Neuron (in vitro differentiated cells): ENCODE measurements at regions not wholly inside any gene's neighbourhood (a gene's known extent, or its start where the extent isn't known, plus 50 kb on each side); places are given as distances from the start of the nearest gene placed in this dataset.
"Not testable (repeated sequence)": the region's sequence is repeated elsewhere in the genome, so short reads cannot be mapped to it uniquely, and the experiment has no call there.

ENCODE experiments used
- H2AFZ ChIP-seq: one replicate; pipeline ENCODE4 v1.6.1; 2013; ENCODE audit warnings: low read depth, mild to moderate bottlenecking, inconsistent platforms, low read length, moderate library complexity
- H3K27me3 ChIP-seq: one replicate; pipeline ENCODE4 v1.6.1; 2013; ENCODE audit warnings: low read length; ENCODE audit not compliant: insufficient read depth
- H3K36me3 ChIP-seq: one replicate; pipeline ENCODE4 v1.6.1; 2013; ENCODE audit warnings: low read length; ENCODE audit not compliant: insufficient read depth
- H3K4me1 ChIP-seq: one replicate; pipeline ENCODE4 v1.6.1; 2013; ENCODE audit warnings: low read length; ENCODE audit not compliant: insufficient read depth
- H3K4me3 ChIP-seq: 2 replicates; pipeline ENCODE4 v1.5.1; 2013; ENCODE audit warnings: mild to moderate bottlenecking, low read length, moderate library complexity
- H3K9me3 ChIP-seq: one replicate; pipeline ENCODE4 v1.6.1; 2013; ENCODE audit warnings: low read length

DNA sequence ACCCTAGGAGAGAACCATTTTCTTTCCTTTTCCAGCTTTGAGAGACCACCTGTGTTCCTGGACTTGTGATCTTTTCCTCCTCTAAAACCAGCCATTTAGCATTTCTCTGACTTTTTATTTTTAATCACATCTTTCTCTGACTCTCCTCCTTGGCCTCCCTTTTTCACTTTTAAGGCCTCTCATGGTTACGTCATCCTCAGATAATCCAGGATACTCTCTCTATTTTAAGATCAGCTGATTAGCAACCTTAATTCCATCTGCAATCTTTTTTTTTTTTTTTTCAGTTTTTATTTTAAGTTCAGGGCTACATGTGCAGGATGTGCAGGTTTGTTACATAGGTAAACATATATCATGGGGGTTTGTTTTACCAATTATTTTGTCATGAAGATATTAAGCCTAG, 54.0 kb downstream of the RFPL4B start:
- no peaks in the 10 kb centered on the region for H3K27me3 ChIP-seq
- H3K4me3 ChIP-seq, result no peak overlapping the region
- no peaks in the 10 kb centered on the region for H3K36me3 ChIP-seq
- no peak overlapping the region for H2AFZ ChIP-seq
- H3K4me1 ChIP-seq, result no peaks in the 10 kb centered on the region
- H3K9me3 ChIP-seq, result peaks cover 8% of the 10 kb centered on the region

DNA sequence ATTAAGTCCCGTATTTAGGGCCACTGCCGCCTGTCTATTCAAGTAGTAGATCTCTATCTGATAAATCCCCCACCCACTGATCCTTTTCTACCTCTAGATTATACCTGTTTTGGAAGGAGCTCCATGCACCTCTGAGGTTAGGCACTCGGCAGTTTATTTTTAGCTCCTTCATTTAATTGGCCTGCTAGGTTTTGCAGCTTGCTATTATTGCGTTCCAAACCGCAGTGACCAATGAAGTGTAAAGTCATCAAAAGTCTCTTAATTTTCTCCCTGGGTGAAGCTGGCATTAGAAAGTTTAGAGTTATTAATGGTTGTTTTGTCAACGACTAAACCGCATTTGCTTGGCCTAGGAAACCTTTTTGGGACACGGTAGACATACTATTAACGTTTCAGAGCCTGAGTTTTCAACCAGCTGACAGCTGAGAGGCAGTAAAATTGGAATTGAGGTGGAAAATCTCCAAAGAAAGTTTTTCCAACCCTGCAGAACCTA, 60.0 kb downstream of the RFPL4B start:
- Histone ChIP-seq H3K36me3 (no peaks in the 10 kb centered on the region), H3K9me3 (peaks cover 1% of the 10 kb centered on the region), H2AFZ (no peak overlapping the region), H3K27me3 (no peaks in the 10 kb centered on the region), H3K4me1 (peaks cover 10% of the 10 kb centered on the region), H3K4me3 (no peak overlapping the region)

DNA sequence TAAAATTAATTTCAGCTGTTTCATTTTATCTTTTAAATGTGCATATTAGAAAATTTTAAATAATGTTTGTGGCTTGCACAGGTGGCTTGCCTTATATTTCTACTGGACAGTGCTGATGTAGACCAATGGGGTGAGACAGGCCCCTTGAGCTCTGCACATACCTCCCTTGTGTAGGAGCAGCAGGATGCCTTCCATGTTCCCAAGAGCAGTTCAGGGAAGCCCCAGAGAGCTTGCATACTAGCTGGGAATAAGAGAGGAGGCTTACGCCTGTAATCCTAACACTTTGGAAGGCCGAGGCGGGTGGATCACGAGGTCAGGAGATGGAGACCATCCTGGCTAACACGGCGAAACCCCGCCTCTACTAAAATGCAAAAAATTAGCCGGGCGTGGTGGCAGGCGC, 61.4 kb downstream of the RFPL4B start:
- H3K36me3 ChIP-seq, result no peaks in the 10 kb centered on the region

GRCh38 chr6:112409311-112409710, 62.2 kb downstream of the RFPL4B start:
- no peaks in the 10 kb centered on the region for H3K9me3 ChIP-seq
- no peak overlapping the region for H2AFZ ChIP-seq
- no peaks in the 10 kb centered on the region for H3K27me3 ChIP-seq
- H3K4me1 ChIP-seq, result peaks cover 10% of the 10 kb centered on the region
- no peaks in the 10 kb centered on the region for H3K36me3 ChIP-seq
- no peak overlapping the region for H3K4me3 ChIP-seq

More for the DNA sequence above, 61.4 kb downstream of the RFPL4B start:
- H3K9me3 ChIP-seq, result no peaks in the 10 kb centered on the region
- peaks cover 10% of the 10 kb centered on the region for H3K4me1 ChIP-seq
- H3K27me3 ChIP-seq, result no peaks in the 10 kb centered on the region
- H3K4me3 ChIP-seq, result no peak overlapping the region
- no peak overlapping the region for H2AFZ ChIP-seq

DNA sequence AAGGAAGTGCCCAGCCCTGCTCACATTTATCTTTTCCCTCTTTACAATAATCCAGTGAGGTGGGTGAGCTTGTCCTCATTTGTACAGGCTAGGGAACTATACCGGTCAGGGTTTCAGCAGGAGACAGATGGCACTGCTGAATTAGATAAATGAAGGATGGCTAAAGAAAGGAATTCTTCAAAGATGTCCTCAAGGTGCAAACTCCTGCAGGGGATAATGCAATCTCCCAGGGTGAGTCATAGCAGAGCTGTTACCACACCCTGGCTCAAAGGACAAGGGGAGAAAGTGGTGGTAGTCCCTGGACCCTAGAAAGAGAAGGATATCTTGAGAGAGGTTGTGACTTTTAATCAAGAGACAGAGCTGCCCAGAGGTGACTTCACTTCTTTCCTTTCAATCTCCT, 66.7 kb downstream of the RFPL4B start:
- no peak overlapping the region for H3K4me3 ChIP-seq
- H3K27me3 ChIP-seq, result no peaks in the 10 kb centered on the region
- H3K9me3 ChIP-seq, result no peaks in the 10 kb centered on the region
- H3K36me3 ChIP-seq, result no peaks in the 10 kb centered on the region
- no peak overlapping the region for H2AFZ ChIP-seq
- peaks cover 10% of the 10 kb centered on the region for H3K4me1 ChIP-seq

- Histone ChIP-seq H2AFZ (no peak overlapping the region), H3K9me3 (no peaks in the 10 kb centered on the region), H3K4me1 (no peaks in the 10 kb centered on the region), H3K27me3 (no peaks in the 10 kb centered on the region), H3K36me3 (no peaks in the 10 kb centered on the region), H3K4me3 (no peak overlapping the region)
Measured at GRCh38 chr6:112415366-112415765, 68.2 kb downstream of the RFPL4B start.

DNA sequence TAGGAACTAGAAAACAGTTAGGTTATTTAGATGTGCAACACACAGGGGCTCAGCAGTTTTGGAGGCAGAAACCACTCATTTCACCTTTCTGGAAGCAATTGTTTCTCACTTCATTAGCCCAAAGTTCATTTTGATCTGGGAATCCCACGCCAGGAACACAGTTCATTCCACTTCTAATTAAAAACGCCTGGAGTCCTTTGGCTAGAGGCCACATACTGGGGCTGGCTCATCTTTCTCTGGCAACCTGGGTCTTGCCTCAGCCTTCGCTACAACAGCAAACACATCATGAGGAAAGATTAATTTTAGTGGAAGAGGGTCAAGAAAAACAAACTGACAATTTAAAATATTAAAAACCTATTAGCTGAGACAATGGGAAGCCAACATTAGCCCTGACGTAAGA, 69.7 kb downstream of the RFPL4B start:
- Histone ChIP-seq H2AFZ (no peak overlapping the region), H3K4me3 (no peak overlapping the region), H3K27me3 (no peaks in the 10 kb centered on the region), H3K4me1 (no peaks in the 10 kb centered on the region), H3K36me3 (no peaks in the 10 kb centered on the region), H3K9me3 (no peaks in the 10 kb centered on the region)

DNA sequence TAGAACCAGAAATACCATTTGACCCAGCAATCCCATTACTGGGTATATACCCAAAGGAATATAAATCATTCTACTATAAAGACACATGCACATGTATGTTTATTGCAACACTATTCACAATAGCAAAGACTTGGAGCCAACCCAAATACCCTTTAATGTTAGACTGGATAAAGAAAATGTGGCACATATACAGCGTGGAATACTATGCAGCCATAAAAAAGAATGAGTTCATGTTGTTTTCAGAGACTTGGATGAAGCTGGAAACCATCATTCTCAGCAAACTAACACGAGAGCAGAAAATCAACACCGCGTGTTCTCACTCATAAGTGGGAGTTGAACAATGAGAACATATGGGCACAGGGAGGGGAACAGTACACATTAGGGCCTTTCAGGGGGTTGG, 79.9 kb downstream of the RFPL4B start:
- not testable (repeated sequence) for H3K9me3 ChIP-seq, H3K4me3 ChIP-seq, H3K27me3 ChIP-seq, H3K36me3 ChIP-seq, H3K4me1 ChIP-seq, H2AFZ ChIP-seq

DNA sequence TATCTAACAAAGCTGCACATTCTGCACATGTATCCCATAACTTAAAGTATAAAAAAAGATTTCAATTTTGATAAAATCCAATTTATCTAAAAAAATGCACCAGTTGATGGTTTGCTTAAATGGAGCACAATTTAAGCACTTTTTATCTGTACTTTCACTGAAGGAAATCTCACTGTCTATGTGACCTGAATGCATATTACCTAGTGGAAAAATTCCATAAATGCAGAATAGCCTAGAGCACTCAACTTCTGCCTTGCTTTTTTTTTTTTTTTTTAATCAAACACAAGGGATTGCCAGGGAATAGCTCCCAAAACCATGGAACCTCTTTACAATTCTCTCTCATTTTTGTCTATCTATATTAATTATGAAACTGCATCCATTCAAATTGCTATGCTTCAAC, 80.4 kb downstream of the RFPL4B start:
- Histone ChIP-seq H2AFZ (no peak overlapping the region), H3K4me1 (no peaks in the 10 kb centered on the region), H3K9me3 (no peaks in the 10 kb centered on the region), H3K36me3 (no peaks in the 10 kb centered on the region), H3K27me3 (no peaks in the 10 kb centered on the region), H3K4me3 (no peak overlapping the region)

DNA sequence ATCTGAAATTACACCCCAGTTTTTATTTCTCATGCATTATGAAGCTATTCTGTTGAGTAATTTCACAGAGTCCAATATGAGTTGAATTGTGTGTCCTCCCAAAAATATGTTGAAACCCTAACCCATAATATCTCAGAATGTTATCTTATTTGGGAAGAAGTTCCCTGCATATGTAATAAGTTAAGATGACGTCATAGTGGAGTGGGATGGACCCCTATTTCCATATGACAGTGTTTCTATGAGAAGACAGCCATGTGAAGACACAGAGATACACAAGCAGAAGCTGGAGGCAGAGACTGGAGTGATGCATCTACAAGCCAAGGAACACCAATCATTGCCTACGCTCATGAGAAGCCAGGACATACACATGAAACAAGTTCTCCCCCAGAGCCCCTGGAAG, 81.3 kb downstream of the RFPL4B start:
- no peaks in the 10 kb centered on the region for H3K9me3 ChIP-seq

DNA sequence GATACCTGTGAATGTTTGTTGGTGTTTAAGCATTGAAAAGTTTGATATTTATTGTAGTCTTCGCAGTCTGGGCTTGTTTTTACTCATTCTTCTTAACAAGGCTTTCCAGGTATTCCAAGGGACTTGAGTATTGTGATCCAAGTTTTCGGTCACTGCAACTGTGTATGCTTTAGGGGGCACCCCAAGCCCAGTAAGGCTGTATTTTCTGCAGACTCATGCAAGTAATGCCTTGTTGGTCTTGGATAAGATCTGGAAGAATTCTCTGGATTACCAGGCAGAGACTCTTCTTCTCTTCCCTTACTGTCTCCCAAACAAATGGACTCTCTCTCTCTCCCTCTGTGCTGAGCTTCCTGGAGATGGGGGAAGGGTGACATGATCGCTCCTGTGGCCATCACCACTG, 82.1 kb downstream of the RFPL4B start:
- H3K27me3 ChIP-seq, result no peaks in the 10 kb centered on the region
- no peaks in the 10 kb centered on the region for H3K36me3 ChIP-seq
- H3K4me3 ChIP-seq, result no peak overlapping the region
- H3K4me1 ChIP-seq, result no peaks in the 10 kb centered on the region
- peak overlapping the region; percentile 20 for H2AFZ ChIP-seq
- no peaks in the 10 kb centered on the region for H3K9me3 ChIP-seq

More for the DNA sequence above, 81.3 kb downstream of the RFPL4B start:
- Histone ChIP-seq H3K36me3 (no peaks in the 10 kb centered on the region), H3K4me1 (no peaks in the 10 kb centered on the region), H2AFZ (no peak overlapping the region), H3K27me3 (no peaks in the 10 kb centered on the region), H3K4me3 (no peak overlapping the region)

DNA sequence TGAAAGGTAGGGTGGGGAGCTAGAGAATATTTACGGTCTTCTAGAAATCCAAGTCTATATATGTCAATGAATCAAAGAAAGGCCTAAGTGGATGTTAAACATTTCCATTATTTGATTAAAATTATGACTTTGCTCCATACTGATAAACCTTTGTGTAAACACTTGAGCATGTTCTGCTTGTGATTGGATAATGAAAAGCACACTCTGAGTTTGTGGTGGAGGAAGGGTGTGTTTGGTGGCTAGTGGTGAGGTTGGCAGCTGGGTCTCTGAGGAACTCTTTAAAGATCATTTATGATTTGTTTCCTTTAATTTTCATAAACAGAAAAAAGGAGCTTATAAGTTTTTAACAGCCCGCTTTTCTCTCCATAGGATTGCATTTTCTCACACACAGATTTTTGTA, 84.7 kb downstream of the RFPL4B start:
- Histone ChIP-seq H3K36me3 (no peaks in the 10 kb centered on the region), H3K4me1 (peaks cover 9% of the 10 kb centered on the region), H3K27me3 (no peaks in the 10 kb centered on the region), H2AFZ (no peak overlapping the region), H3K9me3 (no peaks in the 10 kb centered on the region), H3K4me3 (no peak overlapping the region)

GRCh38 chr6:112432853-112433252, 85.7 kb downstream of the RFPL4B start:
- H3K4me3 ChIP-seq, result no peak overlapping the region
- H3K27me3 ChIP-seq, result no peaks in the 10 kb centered on the region
- H3K4me1 ChIP-seq, result peaks cover 19% of the 10 kb centered on the region
- no peaks in the 10 kb centered on the region for H3K36me3 ChIP-seq
- H2AFZ ChIP-seq, result no peak overlapping the region
- no peaks in the 10 kb centered on the region for H3K9me3 ChIP-seq

- no peaks in the 10 kb centered on the region for H3K36me3 ChIP-seq
- no peak overlapping the region for H3K4me3 ChIP-seq
- no peak overlapping the region for H2AFZ ChIP-seq
- peaks cover 25% of the 10 kb centered on the region for H3K4me1 ChIP-seq
- no peaks in the 10 kb centered on the region for H3K9me3 ChIP-seq
- no peaks in the 10 kb centered on the region for H3K27me3 ChIP-seq
Measured at GRCh38 chr6:112433457-112433856, 86.3 kb downstream of the RFPL4B start.
